HG02943 (cell line): ENCODE measurements at regions not wholly inside any gene's neighbourhood (a gene's known extent, or its start where the extent isn't known, plus 50 kb on each side); places are given as distances from the start of the nearest gene placed in this dataset.

ENCODE experiments used
- ATAC-seq: cut with Tn5 transposase; IDR thresholded peaks from one replicate; pipeline ENCODE4 v1.9.1; 2021; ENCODE audit warnings: mild to moderate bottlenecking, low read depth, moderate library complexity; ENCODE audit not compliant: unreplicated experiment

DNA sequence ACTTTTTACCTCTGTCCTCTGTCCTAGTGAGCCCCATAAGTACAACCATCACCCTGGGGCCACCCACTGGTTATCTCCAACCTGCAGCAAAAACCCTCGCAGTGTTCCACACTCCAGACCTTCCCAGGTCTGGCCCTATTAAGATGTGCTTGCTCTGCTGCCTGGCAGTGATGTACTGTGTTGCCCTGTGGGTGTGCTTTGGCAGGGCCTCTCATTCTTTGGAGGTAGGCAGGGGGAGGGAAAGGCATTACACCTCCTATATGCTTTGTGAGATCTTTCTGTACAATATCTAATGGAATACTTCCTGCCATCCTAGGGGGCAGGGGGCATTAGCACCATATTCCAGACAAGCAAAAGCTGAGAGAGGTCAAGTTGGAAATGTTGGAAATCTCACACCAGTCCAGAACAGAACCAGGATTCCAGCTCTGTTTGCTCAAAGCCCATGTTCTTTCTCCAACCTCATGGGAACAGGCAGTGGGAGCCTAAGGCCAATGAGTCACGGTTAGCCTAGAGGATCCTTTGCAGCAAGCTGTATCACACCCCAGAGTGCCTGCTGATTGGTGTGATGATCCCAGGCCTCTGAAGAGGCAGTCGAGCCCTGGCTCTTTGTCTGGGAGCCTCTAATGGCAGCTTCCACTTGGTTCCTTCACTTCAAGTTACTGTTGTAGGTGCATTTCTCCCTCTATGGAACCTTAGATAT lies 59.7 kb upstream of the UBL3 start:
- ATAC-seq: no peak

DNA sequence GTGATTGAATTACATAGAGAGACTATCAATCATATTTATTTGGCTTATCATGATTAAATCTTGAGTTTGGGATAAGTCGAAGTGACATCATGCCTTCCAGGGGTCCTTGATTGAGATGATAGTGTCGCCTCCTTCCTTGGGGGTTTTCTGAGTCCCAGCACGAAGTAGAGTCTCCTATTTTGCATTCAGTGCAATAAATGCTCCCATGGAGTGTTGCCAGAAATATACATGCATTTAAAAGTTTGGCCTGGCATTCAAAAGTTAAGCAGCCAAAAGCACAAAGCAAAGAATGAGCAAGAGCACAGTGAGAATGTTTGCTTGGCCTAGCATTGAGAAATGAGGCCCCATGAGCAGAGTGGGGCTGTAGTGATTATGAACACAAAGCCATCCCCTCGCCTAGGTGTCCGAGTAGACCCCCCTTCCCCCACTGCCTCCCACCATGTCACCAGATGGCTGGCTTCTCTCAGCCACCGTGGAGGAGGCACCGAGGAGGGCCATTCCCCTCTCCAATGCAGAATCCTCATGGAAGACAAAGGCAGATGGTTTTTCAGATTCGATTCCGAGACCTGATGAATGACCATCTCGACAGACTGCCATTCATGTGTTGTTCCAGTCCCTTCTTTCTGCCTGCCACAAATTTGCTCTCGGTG lies 58.8 kb upstream of the UBL3 start:
- ATAC-seq: no peak

DNA sequence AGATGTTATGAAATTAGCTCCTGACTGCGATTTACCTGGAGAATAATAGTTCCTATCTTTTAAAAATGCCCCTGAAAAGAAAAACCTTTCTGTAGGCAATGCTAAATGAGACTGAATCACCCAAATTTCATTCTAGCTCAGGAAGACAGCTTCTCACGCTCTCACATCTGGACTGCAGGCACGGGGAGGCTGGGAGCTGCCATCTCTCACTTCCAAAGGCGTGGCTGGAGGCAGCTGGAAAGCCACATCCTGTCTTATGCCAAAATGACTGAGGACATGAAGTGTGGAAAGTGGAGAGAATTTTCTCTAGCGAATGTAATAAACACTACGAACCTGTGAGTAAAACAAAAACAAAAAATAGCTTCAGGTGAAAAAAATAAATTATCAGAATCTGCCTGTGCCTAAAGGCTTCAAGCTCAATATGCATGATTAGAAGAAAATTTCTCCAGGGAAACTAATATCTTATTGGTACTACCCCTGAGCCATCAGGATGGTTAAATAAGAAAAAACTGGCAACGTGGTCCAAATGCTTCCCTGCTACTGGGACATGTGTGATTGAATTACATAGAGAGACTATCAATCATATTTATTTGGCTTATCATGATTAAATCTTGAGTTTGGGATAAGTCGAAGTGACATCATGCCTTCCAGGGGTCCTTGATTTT lies 58.1 kb upstream of the UBL3 start:
- ATAC-seq: no peak

DNA sequence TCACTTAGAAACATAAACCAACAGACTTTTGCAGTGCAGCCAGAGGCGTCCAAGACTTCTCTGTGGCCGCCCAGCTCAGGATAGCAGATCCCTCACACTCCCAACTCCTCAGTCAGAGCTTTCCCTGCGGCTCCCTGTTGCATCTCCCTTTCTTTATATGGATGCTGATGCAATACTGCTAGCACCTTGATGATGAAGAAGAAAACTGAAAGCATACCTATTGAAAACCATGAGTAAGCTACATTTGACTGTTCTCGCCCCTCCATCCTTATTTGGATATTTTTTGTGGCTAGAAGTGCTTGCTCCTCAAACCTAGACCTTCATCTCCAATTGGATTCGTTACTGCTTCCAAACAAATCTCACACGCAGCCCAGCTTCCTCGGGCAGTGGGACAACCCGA lies 57.3 kb upstream of the UBL3 start:
- no peak for ATAC-seq

DNA sequence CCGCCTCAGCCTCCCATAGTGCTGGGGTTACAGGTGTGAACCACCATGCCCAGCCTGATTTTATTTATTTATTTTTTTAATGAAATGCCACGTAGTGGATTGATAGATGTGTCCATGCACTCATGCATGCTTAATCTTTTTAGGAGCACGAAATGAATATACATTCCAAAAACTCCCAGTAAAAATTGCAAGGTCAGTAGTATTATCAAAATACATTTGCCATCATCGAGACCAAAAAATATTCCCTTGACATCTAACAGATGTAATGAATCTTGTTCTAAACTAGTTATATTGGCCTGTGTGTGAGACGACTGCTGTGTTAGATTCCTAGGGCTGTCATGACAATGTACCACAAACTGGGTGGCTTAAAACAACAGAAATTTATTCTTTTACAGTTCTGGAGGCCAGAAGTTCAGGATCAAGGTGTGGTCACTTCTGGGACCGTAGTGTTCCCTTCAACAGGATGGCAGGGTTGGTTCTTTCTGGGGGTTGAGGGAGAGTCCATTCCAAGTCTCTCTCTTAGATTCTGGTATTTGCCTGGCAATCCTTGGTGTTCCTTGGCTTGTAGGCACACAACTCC lies 56.1 kb upstream of the UBL3 start:
- no peak for ATAC-seq

- ATAC-seq: no peak
Measured at GRCh38 chr13:29905845-29906244, 55.4 kb upstream of the UBL3 start.

DNA sequence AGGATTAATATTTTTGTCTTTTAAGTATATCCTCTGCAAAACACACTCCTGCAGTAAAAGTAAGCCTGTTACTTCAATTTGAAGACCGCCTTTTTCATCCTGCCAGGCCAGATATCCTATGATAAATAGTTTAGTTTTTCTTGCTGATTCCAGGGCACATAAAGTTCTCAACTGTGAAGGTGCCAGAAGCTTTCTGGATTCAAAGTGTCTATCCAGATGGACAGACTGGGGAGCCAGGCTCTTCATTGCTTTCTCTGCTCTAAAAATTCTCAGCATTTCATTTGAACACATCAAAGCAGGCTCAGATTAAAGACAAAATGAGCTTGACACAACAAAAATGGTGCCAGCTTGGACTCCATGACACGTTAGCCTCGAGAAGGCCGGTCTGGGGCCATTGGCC lies 53.6 kb upstream of the UBL3 start:
- ATAC-seq: no peak

- ATAC-seq: no peak
Measured at GRCh38 chr13:29903543-29903942, 53.1 kb upstream of the UBL3 start.

- ATAC-seq: no peak
Measured at GRCh38 chr13:29902632-29903305, 52.4 kb upstream of the UBL3 start.

- no peak for ATAC-seq
Measured at GRCh38 chr13:29901710-29902631, 51.6 kb upstream of the UBL3 start.
